ENCODE measurements at regions not wholly inside any gene's neighbourhood (a gene's known extent, or its start where the extent isn't known, plus 50 kb on each side); places are given as distances from the start of the nearest gene placed in this dataset.
"Not testable (repeated sequence)": the region's sequence is repeated elsewhere in the genome, so short reads cannot be mapped to it uniquely, and the experiment has no call there.

DNA sequence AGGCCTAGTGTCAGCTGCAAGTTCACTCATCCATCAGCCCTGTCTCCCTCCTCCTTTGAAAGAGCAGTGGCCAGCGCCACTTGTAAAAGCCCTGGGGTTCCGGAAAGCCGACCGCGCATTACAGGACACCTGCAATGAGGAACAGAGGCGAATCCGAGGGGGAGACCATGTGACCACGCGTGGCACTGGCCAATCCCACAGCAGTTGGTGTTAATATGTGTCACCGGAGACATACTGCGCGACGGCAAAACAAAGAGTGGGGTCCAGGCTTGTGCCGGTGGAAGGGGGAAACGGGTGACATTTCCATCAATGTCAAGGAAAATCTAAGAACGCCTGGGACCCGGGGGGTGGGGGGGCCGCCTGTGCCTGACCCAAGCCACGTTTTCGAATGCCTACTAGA lies 480.8 kb downstream of the SPATA31A7 start:
- no peak overlapping the region for H3K23ac ChIP-seq (ENCODE audit: low read length)

DNA sequence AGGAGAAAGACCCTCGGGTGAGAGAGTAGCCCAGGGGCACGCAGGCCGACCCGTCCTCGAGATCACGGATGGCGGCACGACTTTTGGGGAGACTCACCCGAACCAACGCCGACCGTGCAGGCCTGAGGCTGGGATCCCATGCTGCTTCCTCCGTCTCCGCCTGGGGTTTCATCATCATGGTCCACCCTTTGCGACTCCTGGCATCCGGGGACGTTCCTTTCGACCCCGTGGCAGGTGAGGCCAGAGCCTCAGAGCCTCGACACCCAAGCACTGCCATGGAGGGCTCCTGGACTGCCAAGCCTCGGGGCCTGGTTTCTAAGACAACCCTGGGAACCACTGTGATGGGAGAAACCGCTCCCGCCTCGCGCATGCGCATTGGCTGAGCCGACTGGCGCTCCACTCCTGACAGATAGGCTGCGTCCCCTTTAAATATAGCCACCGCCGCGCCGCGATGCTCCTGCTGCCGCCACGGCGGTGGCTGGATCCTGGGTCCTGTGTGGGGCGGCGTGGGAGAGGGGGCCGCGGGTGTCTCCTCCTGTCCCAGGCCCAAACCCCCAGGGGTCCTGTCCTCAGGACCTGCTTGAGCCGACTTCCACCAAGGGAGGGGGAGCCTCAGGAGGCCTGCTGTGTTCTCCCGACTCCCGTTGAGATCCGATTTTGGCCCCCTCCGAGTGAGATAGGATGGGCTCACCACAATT lies 481.6 kb downstream of the SPATA31A7 start:
- no peak overlapping the region for H2AK5ac ChIP-seq (ENCODE audit: low read length)
- H2BK5ac ChIP-seq (ENCODE audit: low read length): no peak overlapping the region
- no peaks in the 10 kb centered on the region for H3K36me3 ChIP-seq (ENCODE audit: control insufficient read depth, insufficient read depth, low read length)
- H3K4me1 ChIP-seq (ENCODE audit: control insufficient read depth, low read depth, low read length): no peaks in the 10 kb centered on the region
- no peak for DNase-seq
- H3K4ac ChIP-seq (ENCODE audit: low read depth, low read length): no peak overlapping the region
- H2BK15ac ChIP-seq (replicated peaks; ENCODE audit: low read depth): no peak overlapping the region
- no peak overlapping the region for H3K23ac ChIP-seq (ENCODE audit: low read length)
- no peak overlapping the region for H3K9ac ChIP-seq (ENCODE audit: low read length)
- H3K27me3 ChIP-seq (ENCODE audit: insufficient read depth, low read length, poor library complexity): no peaks in the 10 kb centered on the region
- no peaks in the 10 kb centered on the region for H3K79me2 ChIP-seq (ENCODE audit: control insufficient read depth, insufficient read depth, low read length)
- no peak overlapping the region for H4K8ac ChIP-seq (ENCODE audit: low read depth, low read length)
- no peak overlapping the region for H3K18ac ChIP-seq (ENCODE audit: low read length)
- no peak overlapping the region for H3K4me3 ChIP-seq (ENCODE audit: low read length)
- H3K4me2 ChIP-seq (ENCODE audit: low read length): no peak overlapping the region
- H2BK120ac ChIP-seq (ENCODE audit: low read depth, low read length): no peak overlapping the region
- H3K27ac ChIP-seq (ENCODE audit: low read depth, low read length): no peak overlapping the region
- no peak overlapping the region for H3K56ac ChIP-seq (ENCODE audit: low read length)
- H4K5ac ChIP-seq (ENCODE audit: low read length): no peak overlapping the region
- no CpG with 5 or more reads among the region's 46 CpGs for WGBS (ENCODE audit: extremely low coverage, insufficient coverage, low lambda C conversion rate)
- H3K79me1 ChIP-seq (ENCODE audit: low read length): no peaks in the 10 kb centered on the region

More for the DNA sequence above, 480.8 kb downstream of the SPATA31A7 start:
- H2BK5ac ChIP-seq (ENCODE audit: low read length): no peak overlapping the region
- H2BK120ac ChIP-seq (ENCODE audit: low read depth, low read length): no peak overlapping the region
- no peak overlapping the region for H3K18ac ChIP-seq (ENCODE audit: low read length)
- no peak overlapping the region for H4K8ac ChIP-seq (ENCODE audit: low read depth, low read length)
- H3K27me3 ChIP-seq (ENCODE audit: insufficient read depth, low read length, poor library complexity): no peaks in the 10 kb centered on the region
- no CpG with 5 or more reads among the region's 20 CpGs for WGBS (ENCODE audit: extremely low coverage, insufficient coverage, low lambda C conversion rate)
- H4K5ac ChIP-seq (ENCODE audit: low read length): no peak overlapping the region
- DNase-seq: no peak
- H3K27ac ChIP-seq (ENCODE audit: low read depth, low read length): no peak overlapping the region
- H3K9ac ChIP-seq (ENCODE audit: low read length): no peak overlapping the region
- no peak overlapping the region for H2BK15ac ChIP-seq (replicated peaks; ENCODE audit: low read depth)
- H2AK5ac ChIP-seq (ENCODE audit: low read length): no peak overlapping the region
- no peaks in the 10 kb centered on the region for H3K36me3 ChIP-seq (ENCODE audit: control insufficient read depth, insufficient read depth, low read length)
- no peaks in the 10 kb centered on the region for H3K79me2 ChIP-seq (ENCODE audit: control insufficient read depth, insufficient read depth, low read length)
- H3K4me3 ChIP-seq (ENCODE audit: low read length): no peak overlapping the region
- H3K4me1 ChIP-seq (ENCODE audit: control insufficient read depth, low read depth, low read length): no peaks in the 10 kb centered on the region
- no peak overlapping the region for H3K4ac ChIP-seq (ENCODE audit: low read depth, low read length)
- no peaks in the 10 kb centered on the region for H3K79me1 ChIP-seq (ENCODE audit: low read length)
- H3K56ac ChIP-seq (ENCODE audit: low read length): no peak overlapping the region
- H3K4me2 ChIP-seq (ENCODE audit: low read length): no peak overlapping the region

GRCh38 chr9:61672107-61672541 lies 482.3 kb downstream of the SPATA31A7 start:
- DNase-seq; H2BK120ac ChIP-seq (ENCODE audit: low read depth, low read length); H3K27ac ChIP-seq (ENCODE audit: low read depth, low read length); H3K79me2 ChIP-seq (ENCODE audit: control insufficient read depth, insufficient read depth, low read length); H3K79me1 ChIP-seq (ENCODE audit: low read length); H3K9ac ChIP-seq (ENCODE audit: low read length); H4K5ac ChIP-seq (ENCODE audit: low read length); H3K23ac ChIP-seq (ENCODE audit: low read length); H3K36me3 ChIP-seq (ENCODE audit: control insufficient read depth, insufficient read depth, low read length); H3K4ac ChIP-seq (ENCODE audit: low read depth, low read length); H3K4me3 ChIP-seq (ENCODE audit: low read length); H3K27me3 ChIP-seq (ENCODE audit: insufficient read depth, low read length, poor library complexity); H3K4me2 ChIP-seq (ENCODE audit: low read length); H3K4me1 ChIP-seq (ENCODE audit: control insufficient read depth, low read depth, low read length); H2BK15ac ChIP-seq (replicated peaks; ENCODE audit: low read depth); H2BK5ac ChIP-seq (ENCODE audit: low read length); H2AK5ac ChIP-seq (ENCODE audit: low read length); H3K18ac ChIP-seq (ENCODE audit: low read length); H4K8ac ChIP-seq (ENCODE audit: low read depth, low read length); H3K56ac ChIP-seq (ENCODE audit: low read length): not testable (repeated sequence)
- WGBS (ENCODE audit: extremely low coverage, insufficient coverage, low lambda C conversion rate): no CpG with 5 or more reads among the region's 22 CpGs

DNA sequence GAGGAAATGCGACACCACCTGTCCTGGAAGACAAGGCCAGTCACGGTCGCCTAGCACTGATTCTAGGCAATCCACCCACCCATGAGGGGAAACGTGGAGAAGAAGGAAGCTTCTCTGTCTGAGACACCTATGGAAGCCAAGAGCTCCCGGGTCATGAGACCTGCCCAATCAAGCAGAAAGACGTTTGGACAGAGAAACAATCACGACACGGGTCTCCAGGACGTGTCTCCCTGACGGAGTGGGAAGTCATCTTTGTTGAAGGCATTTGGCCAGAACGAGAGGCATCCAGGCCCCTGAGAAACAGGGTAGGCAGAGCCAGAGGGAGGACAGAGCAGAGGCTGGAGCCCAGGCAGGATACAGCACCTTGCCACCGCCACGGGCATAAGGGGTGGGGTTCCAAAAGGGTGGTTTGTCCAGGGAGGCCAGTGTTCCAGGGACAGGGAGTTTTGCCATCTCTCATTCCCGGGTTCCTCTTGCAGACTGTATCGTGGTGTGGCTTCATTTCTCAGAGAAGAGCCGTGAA lies 482.9 kb downstream of the SPATA31A7 start:
- H3K4me1 ChIP-seq (ENCODE audit: control insufficient read depth, low read depth, low read length); H3K4me3 ChIP-seq (ENCODE audit: low read length); H3K9ac ChIP-seq (ENCODE audit: low read length); H3K4ac ChIP-seq (ENCODE audit: low read depth, low read length); H2AK5ac ChIP-seq (ENCODE audit: low read length); H3K23ac ChIP-seq (ENCODE audit: low read length); H3K27ac ChIP-seq (ENCODE audit: low read depth, low read length); H3K56ac ChIP-seq (ENCODE audit: low read length); H2BK5ac ChIP-seq (ENCODE audit: low read length); H3K79me1 ChIP-seq (ENCODE audit: low read length); DNase-seq; H3K4me2 ChIP-seq (ENCODE audit: low read length); H3K27me3 ChIP-seq (ENCODE audit: insufficient read depth, low read length, poor library complexity); H3K36me3 ChIP-seq (ENCODE audit: control insufficient read depth, insufficient read depth, low read length); H2BK120ac ChIP-seq (ENCODE audit: low read depth, low read length); H3K79me2 ChIP-seq (ENCODE audit: control insufficient read depth, insufficient read depth, low read length); H3K18ac ChIP-seq (ENCODE audit: low read length); H4K8ac ChIP-seq (ENCODE audit: low read depth, low read length); H2BK15ac ChIP-seq (replicated peaks; ENCODE audit: low read depth); H4K5ac ChIP-seq (ENCODE audit: low read length): not testable (repeated sequence)
- no CpG with 5 or more reads among the region's 16 CpGs for WGBS (ENCODE audit: extremely low coverage, insufficient coverage, low lambda C conversion rate)

GRCh38 chr9:61673247-61673646 lies 483.4 kb downstream of the SPATA31A7 start:
- no peak overlapping the region for H3K4ac ChIP-seq (ENCODE audit: low read depth, low read length)
- H3K4me1 ChIP-seq (ENCODE audit: control insufficient read depth, low read depth, low read length): no peaks in the 10 kb centered on the region
- H3K79me2 ChIP-seq (ENCODE audit: control insufficient read depth, insufficient read depth, low read length): no peaks in the 10 kb centered on the region
- no peak overlapping the region for H3K9ac ChIP-seq (ENCODE audit: low read length)
- DNase-seq: no peak
- no peak overlapping the region for H2BK15ac ChIP-seq (replicated peaks; ENCODE audit: low read depth)
- no peak overlapping the region for H2BK120ac ChIP-seq (ENCODE audit: low read depth, low read length)
- no peak overlapping the region for H3K27ac ChIP-seq (ENCODE audit: low read depth, low read length)
- H4K8ac ChIP-seq (ENCODE audit: low read depth, low read length): no peak overlapping the region
- no CpG with 5 or more reads among the region's 13 CpGs for WGBS (ENCODE audit: extremely low coverage, insufficient coverage, low lambda C conversion rate)
- no peak overlapping the region for H4K5ac ChIP-seq (ENCODE audit: low read length)
- no peak overlapping the region for H2AK5ac ChIP-seq (ENCODE audit: low read length)
- H3K23ac ChIP-seq (ENCODE audit: low read length): no peak overlapping the region
- no peaks in the 10 kb centered on the region for H3K27me3 ChIP-seq (ENCODE audit: insufficient read depth, low read length, poor library complexity)
- H3K79me1 ChIP-seq (ENCODE audit: low read length): no peaks in the 10 kb centered on the region
- no peak overlapping the region for H3K56ac ChIP-seq (ENCODE audit: low read length)
- H3K4me3 ChIP-seq (ENCODE audit: low read length): no peak overlapping the region
- H3K4me2 ChIP-seq (ENCODE audit: low read length): no peak overlapping the region
- no peak overlapping the region for H3K18ac ChIP-seq (ENCODE audit: low read length)
- H2BK5ac ChIP-seq (ENCODE audit: low read length): no peak overlapping the region
- no peaks in the 10 kb centered on the region for H3K36me3 ChIP-seq (ENCODE audit: control insufficient read depth, insufficient read depth, low read length)
